Sigmoid colon (tissue), 6 donors: ENCODE measurements at regions not wholly inside any gene's neighbourhood (a gene's known extent, or its start where the extent isn't known, plus 50 kb on each side); places are given as distances from the start of the nearest gene placed in this dataset.
"Not testable (repeated sequence)": the region's sequence is repeated elsewhere in the genome, so short reads cannot be mapped to it uniquely, and the experiment has no call there.

Experiments used
- DNase-seq: peaks from one replicate; pipeline ENCODE4 v3.0.0-alpha.2; 2019
- H3K27ac ChIP-seq, 4 donors: fragments of 200-600 bp; sonication (generic); one replicate each; pipeline ENCODE4 v1.5.1; 2016 to 2019; ENCODE audit warnings: mild to moderate bottlenecking in 1 of 4
- H3K27me3 ChIP-seq, 3 donors: fragments of 200-600 bp; sonication (generic); one replicate each; pipeline ENCODE4 v1.5.1; 2019; ENCODE audit warnings: mild to moderate bottlenecking in 1 of 3
- H3K36me3 ChIP-seq, 4 donors: fragments of 200-600 bp; sonication (generic); one replicate each; pipeline ENCODE4 v1.5.1; 2016 to 2019
- H3K4me1 ChIP-seq, 4 donors: fragments of 200-600 bp; sonication (generic); one replicate each; pipeline ENCODE4 v1.5.1; 2017 to 2019
- H3K4me3 ChIP-seq, 4 donors: fragments of 200-600 bp; sonication (generic); one replicate each; pipeline ENCODE4 v1.5.1; 2017 to 2019; ENCODE audit warnings: mild to moderate bottlenecking in 2 of 4, moderate library complexity in 1 of 4
- H3K9me3 ChIP-seq, 4 donors: fragments of 200-600 bp in 3 of 4; sonication (generic) in 3 of 4; one replicate each; pipeline versions ENCODE4 v1.5.1 to v1.6.1; 2013 to 2019
- CTCF ChIP-seq, 4 experiments: fragments of 450-650 bp in 3 of 4; fragments of 200-600 bp in 1 of 4; IDR thresholded peaks; one replicate each; pipeline ENCODE4 v1.5.1; 2016 to 2019; ENCODE audit warnings: antibody characterized with exemption in 4 of 4, mild to moderate bottlenecking in 3 of 4, moderate library complexity in 2 of 4
- EP300 ChIP-seq, 4 donors: sonication (generic); formaldehyde crosslinking; IDR thresholded peaks; one replicate each; pipeline ENCODE4 v1.6.1; 2017; ENCODE audit warnings: antibody characterized with exemption in 4 of 4
- POLR2A ChIP-seq, 2 donors: fragments of 450-650 bp; IDR thresholded peaks; one replicate each; pipeline ENCODE4 v1.6.1; 2016; ENCODE audit warnings: antibody characterized with exemption in 2 of 2, mild to moderate bottlenecking in 2 of 2, moderate library complexity in 2 of 2
- POLR2AphosphoS5 ChIP-seq, 4 donors: sonication (generic); formaldehyde crosslinking; IDR thresholded peaks; one replicate each; pipeline ENCODE4 v1.6.1; 2017; ENCODE audit warnings: antibody characterized with exemption in 4 of 4
- WGBS, 2 donors: extraction: QIAGEN DNeasy Blood & Tissue Kit; methylation state at CpG; one replicate each; pipeline ENCODE4 v1.1.7; 2013; 5-methylcytosine and 5-hydroxymethylcytosine counted together
- intact Hi-C: fragments of 100-400 bp; cut with DNase I; formaldehyde crosslinking; loops from one replicate; pipeline ENCODE4 v1.15.1; 2023
- donor health status: healthy with polysubstance abuse.
- donor health status: healthy.

DNA sequence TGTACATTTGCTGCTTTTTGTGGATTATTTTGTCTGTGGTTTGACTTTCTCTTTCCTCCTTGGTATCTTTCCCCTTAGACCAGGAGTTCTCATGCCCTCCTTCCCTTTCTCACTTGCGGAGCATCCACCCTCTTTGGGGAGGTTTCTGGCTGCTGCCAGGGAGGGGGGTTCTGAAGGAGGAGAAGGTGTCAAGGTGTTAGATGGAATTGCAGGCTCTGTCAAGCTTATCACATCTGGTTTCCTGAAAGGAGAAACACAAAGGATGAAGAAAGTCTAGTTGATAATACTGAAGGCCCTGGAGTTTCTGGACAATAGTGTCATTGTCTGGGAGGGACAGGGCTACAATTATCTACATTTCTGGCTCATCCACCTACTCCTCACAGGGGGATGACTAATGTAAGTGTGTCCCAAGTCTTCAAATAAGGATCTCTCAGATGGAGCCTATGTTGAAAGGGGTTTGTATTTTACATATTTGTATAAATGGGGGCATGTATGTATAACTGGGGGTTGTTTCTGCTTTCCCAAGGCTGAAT is 217.3 kb upstream of the CCDC196 start:
- Histone ChIP-seq H3K27ac (no peak overlapping the region), H3K27me3 (no peaks in the 10 kb centered on the region), H3K9me3 (no peaks in the 10 kb centered on the region), H3K36me3 (no peaks in the 10 kb centered on the region), H3K4me3 (no peak overlapping the region), H3K4me1 (no peaks in the 10 kb centered on the region)
- DNase-seq, result no peak
- WGBS, 2 donors, result 95 to 100% methylated on average over 1 of the region's 1 CpG
- TF ChIP-seq POLR2AphosphoS5 (IDR thresholded peaks at IDR 0.05) (no peak), EP300 (IDR thresholded peaks at IDR 0.05) (no peak), CTCF (IDR thresholded peaks at IDR 0.05) (no peak), POLR2A (IDR thresholded peaks at IDR 0.05) (no peak)
- intact Hi-C loops, result no loop called here

DNA sequence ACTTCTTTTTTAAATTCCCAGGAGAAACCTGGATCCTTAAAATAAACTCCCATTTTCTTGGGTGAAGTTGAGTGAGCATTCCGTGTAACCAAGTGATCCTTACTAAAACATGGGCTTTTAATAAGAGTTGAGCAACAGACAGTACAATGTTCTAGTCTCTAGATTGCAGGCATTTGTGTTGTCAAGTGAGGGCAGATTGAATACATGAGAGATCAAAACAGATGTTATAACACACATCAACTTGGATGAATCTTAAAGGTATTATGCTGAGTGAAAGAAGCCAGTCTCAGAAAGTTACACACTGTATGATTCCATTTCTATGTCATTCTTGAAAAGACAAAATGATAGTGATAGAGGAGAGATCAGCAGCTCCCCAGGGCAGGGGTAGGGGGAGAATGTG is 213.9 kb upstream of the CCDC196 start:
- 89 to 97% methylated on average over 1 of the region's 1 CpG for WGBS, 2 donors
- intact Hi-C loops, result no loop called here
- no peak for TF ChIP-seq EP300 (IDR thresholded peaks at IDR 0.05)
- TF ChIP-seq POLR2A (IDR thresholded peaks at IDR 0.05), result no peak
- TF ChIP-seq POLR2AphosphoS5 (IDR thresholded peaks at IDR 0.05), result no peak
- no peak for TF ChIP-seq CTCF (IDR thresholded peaks at IDR 0.05)

GRCh38 chr14:66273261-66273832 is 212.8 kb upstream of the CCDC196 start:
- intact Hi-C loops, result no loop called here
- Histone ChIP-seq H3K4me1 (no peaks in the 10 kb centered on the region), H3K9me3 (no peaks in the 10 kb centered on the region), H3K27ac (no peak overlapping the region), H3K36me3 (no peaks in the 10 kb centered on the region), H3K4me3 (no peak overlapping the region), H3K27me3 (no peaks in the 10 kb centered on the region)
- DNase-seq, result no peak
- WGBS, 2 donors, result 62 to 70% methylated on average over 1 of the region's 1 CpG
- TF ChIP-seq EP300 (IDR thresholded peaks at IDR 0.05) (no peak), POLR2AphosphoS5 (IDR thresholded peaks at IDR 0.05) (no peak), POLR2A (IDR thresholded peaks at IDR 0.05) (no peak), CTCF (IDR thresholded peaks at IDR 0.05) (no peak)

More for the DNA sequence above, 213.9 kb upstream of the CCDC196 start:
- no peak for DNase-seq
- H3K9me3 ChIP-seq, result no peaks in the 10 kb centered on the region
- H3K36me3 ChIP-seq, result no peaks in the 10 kb centered on the region
- H3K4me3 ChIP-seq, result no peak overlapping the region
- no peak overlapping the region for H3K27ac ChIP-seq
- no peaks in the 10 kb centered on the region for H3K27me3 ChIP-seq
- H3K4me1 ChIP-seq, result no peaks in the 10 kb centered on the region

- intact Hi-C loops, H3K4me3 ChIP-seq, H3K27ac ChIP-seq, H3K27me3 ChIP-seq, DNase-seq, H3K9me3 ChIP-seq, H3K36me3 ChIP-seq: not testable (repeated sequence)
- peaks cover 0 to 18% (median 2%) of the 10 kb centered on the region in 4 donors for H3K4me1 ChIP-seq
- 88 to 92% methylated on average over 3 of the region's 3 CpGs for WGBS, 2 donors
These were observed 207.8 kb upstream of the CCDC196 start for GRCh38 chr14:66278418-66278817.

DNA sequence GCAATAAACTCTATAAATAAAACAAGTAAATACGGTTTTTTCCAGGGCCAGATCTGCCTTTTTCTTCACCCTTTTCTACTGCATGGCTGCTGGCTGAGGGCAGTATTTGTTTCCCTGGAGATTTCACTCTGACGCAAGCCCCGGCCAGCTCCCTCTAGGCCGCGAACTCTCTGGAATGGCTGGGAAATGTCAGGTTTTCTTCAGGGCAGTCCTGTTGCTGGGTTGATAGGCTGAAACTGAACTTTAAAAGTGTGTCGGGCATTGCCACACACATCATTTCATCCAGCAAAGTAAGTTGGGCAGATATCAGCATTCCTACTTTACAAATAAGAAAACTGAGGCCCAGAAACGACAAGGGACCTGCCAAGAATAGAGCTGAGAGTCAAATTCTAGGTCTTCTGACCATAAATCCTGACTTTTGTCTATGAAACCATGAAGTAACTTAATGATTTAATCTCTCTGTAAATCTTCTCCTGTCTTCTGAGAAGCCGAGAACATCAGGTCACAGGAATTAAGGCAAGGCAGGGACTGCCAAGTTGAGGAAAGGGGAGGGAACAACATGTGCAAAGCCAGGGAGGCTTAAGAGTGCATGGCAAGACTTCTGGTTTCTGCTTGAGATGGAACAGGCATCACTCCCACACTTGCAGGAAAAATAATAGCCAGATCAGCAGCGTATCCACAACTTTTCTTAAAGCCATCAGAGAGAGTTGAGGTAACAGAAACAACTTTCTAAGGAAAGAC is 205.0 kb upstream of the CCDC196 start:
- TF ChIP-seq EP300 (IDR thresholded peaks at IDR 0.05), result peak in 2 of 4 donors; percentile 39 to 47
- TF ChIP-seq CTCF (IDR thresholded peaks at IDR 0.05), result no peak
- TF ChIP-seq POLR2A (IDR thresholded peaks at IDR 0.05), result no peak
- TF ChIP-seq POLR2AphosphoS5 (IDR thresholded peaks at IDR 0.05), result peak; percentile 50 to 78 (median 60)
- Histone ChIP-seq H3K4me3 (no peak overlapping the region), H3K4me1 (peaks cover 0 to 18% (median 2%) of the 10 kb centered on the region in 4 donors), H3K36me3 (no peaks in the 10 kb centered on the region), H3K27ac (peak overlapping the region in 3 of 4 donors; percentile 47 to 69 (median 58)), H3K9me3 (no peaks in the 10 kb centered on the region), H3K27me3 (no peaks in the 10 kb centered on the region)
- WGBS, 2 donors, result 78 to 85% methylated on average over 9 of the region's 9 CpGs
- DNase-seq, result peak; percentile 70
- intact Hi-C loops, result no loop called here
